A549 (cell line): ENCODE measurements at regions not wholly inside any gene's neighbourhood (a gene's known extent, or its start where the extent isn't known, plus 50 kb on each side); places are given as distances from the start of the nearest gene placed in this dataset.

Experiments
- ATAC-seq, 2 experiments: fragments of 200-7000 bp in 1 of 2; fragments of >200 bp in 1 of 2; cut with Nextera tagmentation in 1 of 2; cut with Tn5 transposase in 1 of 2; 3 replicates each; pipeline versions ENCODE4 v1.8.0 to v1.9.1; 2018 to 2020; ENCODE audit warnings: mild to moderate bottlenecking in 1 of 2, moderate library complexity in 1 of 2
- CTCF ChIA-PET: fragments of 300-600 bp; sonication (Branson Sonifier 250); formaldehyde crosslinking; extraction: SDS; loops from one replicate; lab custom pipeline; 2021; ENCODE audit warnings: antibody characterized with exemption, inconsistent platforms; lab: Yijun Ruan, JAX
- POLR2A ChIA-PET: fragments of 350-600 bp; formaldehyde crosslinking; extraction: SDS; loops from one replicate; lab custom pipeline; 2021; ENCODE audit warnings: antibody characterized with exemption, inconsistent platforms; lab: Yijun Ruan, JAX
- DNase-seq, 2 experiments: peaks; one replicate each; pipeline versions ENCODE4 v3.0.0 to v3.0.0-alpha.2; 2011 to 2016; ENCODE audit warnings: low read depth in 1 of 2, low spot score in 1 of 2
- FAIRE-seq: peaks from 2 replicates; lab custom pipeline; 2011; peaks lifted over from hg19 to GRCh38; lab: Jason Lieb, UNC
- H3K27ac ChIP-seq, 2 experiments: fragments of >200 bp; sonication (Bioruptor Twin); formaldehyde crosslinking; 3 replicates each; pipeline ENCODE4 v1.5.1; 2016 to 2017
- H3K4me1 ChIP-seq: fragments of >200 bp; sonication (Bioruptor Twin); formaldehyde crosslinking; 3 replicates; pipeline ENCODE4 v1.6.1; 2016
- H3K4me2 ChIP-seq: fragments of >200 bp; sonication (Bioruptor Twin); formaldehyde crosslinking; 3 replicates; pipeline ENCODE4 v1.6.1; 2016
- H3K4me3 ChIP-seq: fragments of >200 bp; sonication (Bioruptor Twin); formaldehyde crosslinking; 3 replicates; pipeline ENCODE4 v1.5.1; 2016
- H3K9me3 ChIP-seq: fragments of >200 bp; sonication (Bioruptor Twin); formaldehyde crosslinking; 3 replicates; pipeline ENCODE4 v1.6.1; 2016
- ATOH8 ChIP-seq: fragments of 250-450 bp; sonication (Bioruptor Pico); IDR thresholded peaks from 2 replicates; pipeline ENCODE4 v1.5.0; 2020; ENCODE audit warnings: low read depth, mild to moderate bottlenecking, moderate library complexity
- BCL3 ChIP-seq: fragments of >200 bp; sonication (Bioruptor Twin); formaldehyde crosslinking; IDR thresholded peaks from 3 replicates; pipeline ENCODE4 v1.6.1; 2016
- CBX2 ChIP-seq: fragments of 200-600 bp; sonication (generic); IDR thresholded peaks from 2 replicates; pipeline ENCODE4 v1.6.1; 2016; ENCODE audit warnings: low read depth, mild to moderate bottlenecking, borderline replicate concordance
- CBX8 ChIP-seq: fragments of 200-600 bp; sonication (generic); IDR thresholded peaks from 2 replicates; pipeline ENCODE4 v1.6.1; 2016
- CEBPB ChIP-seq, 2 experiments: fragments of >200 bp in 1 of 2; sonication (Bioruptor Twin) in 1 of 2; formaldehyde crosslinking in 1 of 2; IDR thresholded peaks; 2 replicates each; pipeline ENCODE4 v1.6.1; 2012 to 2016
- CHD2 ChIP-seq: fragments of 150-350 bp; IDR thresholded peaks from 2 replicates; pipeline ENCODE4 v1.6.1; 2014; ENCODE audit warnings: low read length; ENCODE audit not compliant: partially characterized antibody
- FOXS1 ChIP-seq: fragments of 250-450 bp; sonication (Bioruptor Pico); IDR thresholded peaks from 2 replicates; pipeline ENCODE4 v1.5.0; 2020; ENCODE audit warnings: mild to moderate bottlenecking, moderate library complexity
- GATA3 ChIP-seq: IDR thresholded peaks from 2 replicates; pipeline ENCODE4 v1.6.1; 2012; ENCODE audit warnings: borderline replicate concordance
- HDAC2 ChIP-seq: fragments of 200-600 bp; sonication (generic); IDR thresholded peaks from 2 replicates; pipeline ENCODE4 v1.6.1; 2016
- HES2 ChIP-seq: fragments of >200 bp; sonication (Bioruptor Twin); formaldehyde crosslinking; IDR thresholded peaks from 2 replicates; pipeline ENCODE4 v1.6.1; 2016
- HEYL ChIP-seq: fragments of 250-450 bp; sonication (Bioruptor Pico); IDR thresholded peaks from 2 replicates; pipeline ENCODE4 v1.8.0; 2021; ENCODE audit warnings: mild to moderate bottlenecking, moderate library complexity
- HOXA7 ChIP-seq: fragments of 250-450 bp; sonication (Bioruptor Pico); IDR thresholded peaks from 2 replicates; pipeline ENCODE4 v1.5.0; 2020; ENCODE audit warnings: mild to moderate bottlenecking, moderate library complexity
- HOXB13 ChIP-seq: fragments of 250-450 bp; sonication (Bioruptor Pico); IDR thresholded peaks from 2 replicates; pipeline ENCODE4 v1.5.0; 2020; ENCODE audit warnings: low read depth, mild to moderate bottlenecking, moderate library complexity
- JUN ChIP-seq, 2 experiments: fragments of >200 bp; sonication (Bioruptor Twin); formaldehyde crosslinking; IDR thresholded peaks; 2 replicates in 1 of 2; 3 replicates in 1 of 2; pipeline ENCODE4 v1.6.1; 2016 to 2017
- JUNB ChIP-seq: fragments of >200 bp; sonication (Bioruptor Twin); formaldehyde crosslinking; IDR thresholded peaks from 2 replicates; pipeline ENCODE4 v1.6.1; 2016
- MAFK ChIP-seq: fragments of 450-650 bp; IDR thresholded peaks from 2 replicates; pipeline ENCODE4 v1.6.1; 2014; ENCODE audit not compliant: partially characterized antibody
- PHF8 ChIP-seq: fragments of 200-600 bp; sonication (generic); IDR thresholded peaks from 2 replicates; pipeline ENCODE4 v1.6.1; 2016; ENCODE audit warnings: low read depth, mild to moderate bottlenecking, antibody characterized with exemption, moderate library complexity, borderline replicate concordance
- RAD21 ChIP-seq, 2 experiments: fragments of >200 bp in 1 of 2; sonication (Bioruptor Twin) in 1 of 2; formaldehyde crosslinking in 1 of 2; IDR thresholded peaks in 1 of 2; conservative IDR thresholded peaks in 1 of 2; 2 replicates in 1 of 2; 3 replicates in 1 of 2; pipeline ENCODE4 v1.6.1; 2012 to 2018; ENCODE audit warnings: inconsistent platforms in 1 of 2
- RFX5 ChIP-seq: fragments of 450-650 bp; IDR thresholded peaks from 2 replicates; pipeline ENCODE4 v1.7.1; 2014; ENCODE audit warnings: antibody characterized with exemption, mild to moderate bottlenecking, moderate library complexity
- ZFP36 ChIP-seq: fragments of 450-650 bp; IDR thresholded peaks from 2 replicates; pipeline ENCODE4 v1.6.1; 2014; ENCODE audit warnings: borderline replicate concordance; ENCODE audit not compliant: partially characterized antibody
- WGBS: methylation state at CpG from one replicate; pipeline ENCODE4 v1.1.6; 2017; ENCODE audit errors: missing lambda C conversion rate; 5-methylcytosine and 5-hydroxymethylcytosine counted together
- TF ChIP-seq, protein P1 (sequence below): fragments of 150-350 bp; IDR thresholded peaks from 2 replicates; pipeline ENCODE4 v1.6.1; 2014; ENCODE audit warnings: low read depth, mild to moderate bottlenecking, low read length
- TF ChIP-seq, protein P2 (sequence below): fragments of 250-450 bp; sonication (Bioruptor Pico); IDR thresholded peaks from 2 replicates; pipeline ENCODE4 v1.5.0; 2021; ENCODE audit warnings: mild to moderate bottlenecking, moderate library complexity, borderline replicate concordance
- TF ChIP-seq, protein P3 (sequence below): IDR thresholded peaks from 2 replicates; pipeline ENCODE4 v1.6.1; 2012

GRCh38 chr12:66852091-66852490 lies 173.2 kb upstream of the GRIP1 start:
- CTCF ChIA-PET = no interaction called here

DNA sequence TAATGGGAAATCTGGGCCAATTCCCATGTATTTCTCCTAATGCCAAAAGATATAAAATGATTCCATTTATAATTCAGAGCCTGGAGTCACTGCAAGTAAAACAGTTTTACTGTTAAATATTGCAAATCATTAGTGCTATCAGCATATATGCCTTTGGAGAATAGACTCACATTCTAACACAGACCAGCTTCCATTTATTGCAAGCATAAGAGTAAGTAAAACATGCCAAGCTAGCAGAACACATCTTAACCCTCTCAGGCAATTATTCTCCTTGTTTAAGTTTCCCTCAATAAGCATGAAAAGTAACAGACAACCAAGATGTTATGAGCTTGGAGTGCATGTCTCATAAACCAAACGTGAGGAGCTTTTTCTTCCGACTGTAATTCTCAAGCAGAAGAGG lies 173.9 kb upstream of the GRIP1 start:
- TF ChIP-seq MAFK = no peak
- TF ChIP-seq JUN (IDR thresholded peaks at IDR 0.05) = no peak
- TF ChIP-seq ZFP36 = no peak
- CTCF ChIA-PET = no interaction called here
- POLR2A ChIA-PET = no interaction called here
- no peak overlapping the region for H3K4me3 ChIP-seq
- 52% methylated on average over 2 of the region's 2 CpGs for WGBS
- no peaks in the 10 kb centered on the region for H3K9me3 ChIP-seq
- no peak overlapping the region for H3K27ac ChIP-seq
- no peak for FAIRE-seq
- no peak for ATAC-seq
- no peak overlapping the region for H3K4me2 ChIP-seq
- H3K4me1 ChIP-seq = no peaks in the 10 kb centered on the region
- no peak for DNase-seq

More at GRCh38 chr12:66852091-66852490, 173.2 kb upstream of the GRIP1 start:
- no peaks in the 10 kb centered on the region for H3K9me3 ChIP-seq
- H3K4me3 ChIP-seq = no peak overlapping the region
- FAIRE-seq (no peak), ATAC-seq (no peak), DNase-seq (no peak)
- no peaks in the 10 kb centered on the region for H3K4me1 ChIP-seq
- no peak for TF ChIP-seq HEYL (CRISPR knock-in tag)
- TF ChIP-seq BCL3 = no peak
- no peak for TF ChIP-seq ATOH8 (CRISPR knock-in tag)
- H3K4me2 ChIP-seq = no peak overlapping the region
- 7% methylated on average over 2 of the region's 2 CpGs for WGBS
- POLR2A ChIA-PET = no interaction called here
- no peak overlapping the region for H3K27ac ChIP-seq

DNA sequence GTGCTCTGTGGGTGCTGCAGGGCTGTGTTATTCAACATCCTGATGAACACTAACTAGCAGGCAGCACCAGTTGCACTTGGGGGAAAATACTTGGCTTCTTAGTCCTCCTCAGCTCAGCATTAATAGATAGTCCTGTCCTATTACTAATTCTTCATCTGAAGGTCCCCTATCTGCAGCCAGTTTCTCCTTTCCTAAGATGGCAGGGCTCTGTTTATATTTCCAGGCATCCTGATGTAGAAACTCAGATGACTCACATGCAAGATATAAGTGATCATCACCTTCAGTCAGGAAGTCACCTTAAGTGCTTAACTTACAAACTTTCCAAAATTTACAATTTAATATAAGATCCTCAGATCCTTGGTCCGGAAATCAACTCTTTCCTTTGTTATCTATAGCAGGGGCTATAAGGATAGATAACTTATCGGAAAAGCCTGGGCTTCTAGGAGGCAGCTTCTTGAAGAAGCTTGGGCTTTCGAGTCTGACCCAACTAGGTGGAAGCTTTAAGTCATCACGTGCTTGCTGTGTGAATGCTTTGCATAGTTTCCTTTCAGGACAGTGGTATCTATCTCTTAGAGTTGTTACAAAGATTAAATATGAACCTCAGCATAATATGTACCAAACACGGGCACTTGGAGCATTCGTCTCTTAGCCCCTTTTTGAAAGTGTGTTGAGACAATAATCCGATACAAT lies 181.0 kb upstream of the GRIP1 start:
- H3K27ac ChIP-seq = no peak overlapping the region
- TF ChIP-seq RFX5 = no peak
- TF ChIP-seq JUNB = no peak
- TF ChIP-seq ATOH8 (CRISPR knock-in tag) = no peak
- no peak for TF ChIP-seq PHF8
- no peak for TF ChIP-seq CHD2
- no peak for TF ChIP-seq CBX8
- TF ChIP-seq, protein P1, sequence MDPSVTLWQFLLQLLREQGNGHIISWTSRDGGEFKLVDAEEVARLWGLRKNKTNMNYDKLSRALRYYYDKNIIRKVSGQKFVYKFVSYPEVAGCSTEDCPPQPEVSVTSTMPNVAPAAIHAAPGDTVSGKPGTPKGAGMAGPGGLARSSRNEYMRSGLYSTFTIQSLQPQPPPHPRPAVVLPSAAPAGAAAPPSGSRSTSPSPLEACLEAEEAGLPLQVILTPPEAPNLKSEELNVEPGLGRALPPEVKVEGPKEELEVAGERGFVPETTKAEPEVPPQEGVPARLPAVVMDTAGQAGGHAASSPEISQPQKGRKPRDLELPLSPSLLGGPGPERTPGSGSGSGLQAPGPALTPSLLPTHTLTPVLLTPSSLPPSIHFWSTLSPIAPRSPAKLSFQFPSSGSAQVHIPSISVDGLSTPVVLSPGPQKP = no peak
- no peak for TF ChIP-seq JUN (IDR thresholded peaks at IDR 0.05)
- TF ChIP-seq, protein P2, sequence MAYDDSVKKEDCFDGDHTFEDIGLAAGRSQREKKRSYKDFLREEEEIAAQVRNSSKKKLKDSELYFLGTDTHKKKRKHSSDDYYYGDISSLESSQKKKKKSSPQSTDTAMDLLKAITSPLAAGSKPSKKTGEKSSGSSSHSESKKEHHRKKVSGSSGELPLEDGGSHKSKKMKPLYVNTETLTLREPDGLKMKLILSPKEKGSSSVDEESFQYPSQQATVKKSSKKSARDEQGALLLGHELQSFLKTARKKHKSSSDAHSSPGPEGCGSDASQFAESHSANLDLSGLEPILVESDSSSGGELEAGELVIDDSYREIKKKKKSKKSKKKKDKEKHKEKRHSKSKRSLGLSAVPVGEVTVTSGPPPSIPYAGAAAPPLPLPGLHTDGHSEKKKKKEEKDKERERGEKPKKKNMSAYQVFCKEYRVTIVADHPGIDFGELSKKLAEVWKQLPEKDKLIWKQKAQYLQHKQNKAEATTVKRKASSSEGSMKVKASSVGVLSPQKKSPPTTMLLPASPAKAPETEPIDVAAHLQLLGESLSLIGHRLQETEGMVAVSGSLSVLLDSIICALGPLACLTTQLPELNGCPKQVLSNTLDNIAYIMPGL (CRISPR knock-in tag) = no peak
- TF ChIP-seq HES2 = no peak
- TF ChIP-seq RAD21 (conservative IDR thresholded peaks at IDR 0.05 in 1 of 2, IDR thresholded peaks at IDR 0.05 in 1 of 2) = no peak
- TF ChIP-seq HDAC2 = no peak
- no peak for TF ChIP-seq HOXB13 (CRISPR knock-in tag)
- no peak for TF ChIP-seq HOXA7 (CRISPR knock-in tag)
- TF ChIP-seq, protein P3, sequence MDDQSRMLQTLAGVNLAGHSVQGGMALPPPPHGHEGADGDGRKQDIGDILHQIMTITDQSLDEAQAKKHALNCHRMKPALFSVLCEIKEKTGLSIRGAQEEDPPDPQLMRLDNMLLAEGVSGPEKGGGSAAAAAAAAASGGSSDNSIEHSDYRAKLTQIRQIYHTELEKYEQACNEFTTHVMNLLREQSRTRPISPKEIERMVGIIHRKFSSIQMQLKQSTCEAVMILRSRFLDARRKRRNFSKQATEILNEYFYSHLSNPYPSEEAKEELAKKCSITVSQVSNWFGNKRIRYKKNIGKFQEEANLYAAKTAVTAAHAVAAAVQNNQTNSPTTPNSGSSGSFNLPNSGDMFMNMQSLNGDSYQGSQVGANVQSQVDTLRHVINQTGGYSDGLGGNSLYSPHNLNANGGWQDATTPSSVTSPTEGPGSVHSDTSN = no peak
- TF ChIP-seq GATA3 = no peak
- no peak for TF ChIP-seq CBX2
- no peak for TF ChIP-seq CEBPB (IDR thresholded peaks at IDR 0.05)
- no peak for TF ChIP-seq FOXS1 (CRISPR knock-in tag)
- H3K4me1 ChIP-seq = no peaks in the 10 kb centered on the region
- 44% methylated on average over 7 of the region's 7 CpGs for WGBS
- ChIA-PET POLR2A (interaction anchor here (0.7 kb wide), 1 partner anchor 11 kb away, joined by 3 read pairs; no protein-coding TSS in a partner anchor), CTCF (interaction anchor here (0.5 to 2.2 kb wide), 7 partner anchors 12 to 167 kb away, joined by 3 to 9 read pairs (median 4); no protein-coding TSS in a partner anchor)
- DNase-seq (no peak), FAIRE-seq (no peak), ATAC-seq (0 out of 6 replicates have a peak, but pooled peaks of 1 of the 2 experiments have one; percentile 19)
- H3K9me3 ChIP-seq = no peaks in the 10 kb centered on the region
- no peak overlapping the region for H3K4me3 ChIP-seq
- H3K4me2 ChIP-seq = no peak overlapping the region
